ENCODE measurements at regions not wholly inside any gene's neighbourhood (a gene's known extent, or its start where the extent isn't known, plus 50 kb on each side); places are given as distances from the start of the nearest gene placed in this dataset.

DNA sequence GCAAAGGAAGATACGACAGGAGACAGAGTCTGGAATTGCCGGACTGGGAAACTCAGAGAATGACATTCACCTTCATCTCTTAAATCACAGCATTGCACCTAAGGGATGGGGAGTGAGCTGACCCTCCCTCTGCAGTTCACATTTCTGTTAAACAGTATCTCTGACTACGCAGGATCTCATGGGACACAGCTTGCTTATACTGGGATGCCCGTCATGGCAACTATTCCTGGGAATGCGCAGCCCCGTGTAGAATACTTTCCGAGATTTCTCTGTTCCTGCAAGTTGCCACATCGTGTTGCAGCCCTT lies 232.5 kb upstream of the HES1 start:
- TF ChIP-seq Cebpa-rat (IDR thresholded peaks at IDR 0.05), result no peak

DNA sequence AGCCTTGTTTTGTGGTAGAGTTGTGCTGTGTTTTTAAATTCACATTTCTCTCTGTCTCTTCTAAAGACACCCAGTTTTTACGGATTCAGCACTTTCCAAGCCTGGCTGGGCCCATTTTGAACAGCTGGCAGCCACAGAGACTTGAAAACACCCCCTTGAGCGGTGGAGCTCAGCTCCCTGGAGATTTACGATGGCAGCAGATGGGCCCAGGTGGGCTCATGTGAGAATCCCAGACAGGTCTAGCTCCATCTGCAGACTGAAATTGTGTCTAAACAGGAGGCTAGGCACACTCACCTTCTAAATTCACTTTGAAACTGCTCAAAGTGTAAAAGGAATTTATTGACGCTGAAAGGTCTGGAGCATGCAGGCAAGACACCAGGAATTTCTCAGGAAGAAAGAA lies 232.0 kb upstream of the HES1 start:
- peak overlapping the region; percentile 43 for H3K4me2 ChIP-seq
- no peak overlapping the region; the same call in 1 of the 2 replicates for H3K9ac ChIP-seq
- no peak overlapping the region for H3K27ac ChIP-seq
- no peaks in the 10 kb centered on the region for H3K36me3 ChIP-seq
- H3K4me3 ChIP-seq, result no peak overlapping the region
- peaks cover 13% of the 10 kb centered on the region; the same call in 1 of the 2 replicates for H3K9me3 ChIP-seq
- no peaks in the 10 kb centered on the region for H4K20me1 ChIP-seq
- no peak for TF ChIP-seq Cebpa-rat (IDR thresholded peaks at IDR 0.05)
- no peaks in the 10 kb centered on the region for H3K27me3 ChIP-seq
- H3K4me1 ChIP-seq, result peaks cover 34% of the 10 kb centered on the region

More for the DNA sequence above, 232.5 kb upstream of the HES1 start:
- Histone ChIP-seq H3K4me2 (peak overlapping the region; percentile 43), H3K9me3 (peaks cover 8% of the 10 kb centered on the region; the same call in 1 of the 2 replicates), H3K9ac (no peak overlapping the region), H3K36me3 (no peaks in the 10 kb centered on the region), H3K4me1 (peaks cover 36% of the 10 kb centered on the region), H3K4me3 (no peak overlapping the region), H3K27me3 (no peaks in the 10 kb centered on the region), H3K27ac (no peak overlapping the region), H4K20me1 (no peaks in the 10 kb centered on the region)

DNA sequence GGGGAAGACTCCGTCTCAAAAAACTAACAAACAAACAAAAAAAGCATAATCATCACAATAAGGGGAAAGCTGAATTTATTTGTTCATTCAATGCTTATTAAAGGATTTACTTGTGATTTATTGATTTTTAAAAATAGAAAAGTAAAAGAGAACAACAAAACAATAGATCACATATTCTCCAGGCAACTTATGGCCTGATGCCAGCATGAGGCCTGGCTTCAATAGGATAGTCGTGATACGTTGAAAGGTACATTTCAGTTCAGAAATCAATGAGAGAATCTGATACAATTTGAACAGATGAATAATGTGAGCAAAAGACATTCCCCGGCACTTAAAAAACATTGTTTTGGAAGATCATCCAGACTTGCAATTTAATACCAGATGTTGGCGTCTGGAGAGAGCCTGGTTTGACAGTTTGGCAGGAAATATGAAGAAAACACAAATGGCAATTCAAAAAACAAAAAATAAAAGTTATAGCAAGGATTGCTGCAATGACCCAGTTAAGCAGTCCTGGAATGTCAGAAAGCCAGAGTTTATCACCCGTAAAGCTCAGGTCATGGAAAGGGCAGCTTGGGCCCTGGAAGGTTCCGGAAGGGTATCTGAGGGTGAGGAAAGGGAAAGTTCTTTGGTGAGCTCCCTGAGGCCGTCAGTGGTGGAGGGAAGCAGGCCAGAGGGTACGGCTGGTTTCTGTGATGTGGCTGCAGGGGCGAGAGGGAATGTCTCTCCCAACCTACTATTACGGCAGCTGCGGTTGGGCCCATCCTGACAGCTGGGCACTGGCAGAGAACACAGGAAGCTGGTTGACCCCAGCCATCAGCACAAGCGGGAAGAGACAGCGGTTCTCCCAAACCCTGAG lies 230.2 kb upstream of the HES1 start:
- H3K9ac ChIP-seq, result no peak overlapping the region; the same call in 1 of the 2 replicates
- TF ChIP-seq Cebpa-rat (IDR thresholded peaks at IDR 0.05), result no peak
- H3K4me2 ChIP-seq, result peak overlapping the region; percentile 68
- no peaks in the 10 kb centered on the region for H4K20me1 ChIP-seq
- H3K4me3 ChIP-seq, result no peak overlapping the region
- H3K27me3 ChIP-seq, result no peaks in the 10 kb centered on the region
- no peaks in the 10 kb centered on the region for H3K36me3 ChIP-seq
- peaks cover 34% of the 10 kb centered on the region for H3K4me1 ChIP-seq
- H3K9me3 ChIP-seq, result peaks cover 13% of the 10 kb centered on the region; the same call in 1 of the 2 replicates
- no peak overlapping the region for H3K27ac ChIP-seq

DNA sequence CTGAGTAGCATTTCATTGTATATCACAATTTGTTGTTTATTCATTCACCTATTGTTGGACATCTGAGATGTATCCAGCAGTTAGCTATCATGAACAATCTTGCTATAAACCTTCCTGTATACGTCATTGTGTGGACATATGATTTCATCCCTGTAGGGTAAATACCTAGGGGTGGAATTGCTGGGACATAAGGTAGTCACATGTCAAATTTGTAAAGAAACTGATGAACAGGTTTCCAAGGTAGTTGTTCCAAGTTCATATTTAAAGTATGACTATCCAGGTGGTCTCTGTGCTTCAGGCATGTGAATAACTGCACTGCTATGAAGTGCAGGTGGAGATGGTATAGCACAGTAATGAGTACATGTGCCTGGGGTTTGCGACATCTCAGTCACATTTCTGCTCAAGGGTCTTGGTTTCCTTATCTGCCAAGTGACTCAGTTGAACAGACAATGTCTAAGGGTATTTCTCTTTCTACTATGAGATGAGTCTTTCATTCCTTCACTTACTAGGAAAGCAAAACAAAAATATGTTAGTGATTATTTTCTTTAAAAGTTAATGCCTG lies 229.0 kb upstream of the HES1 start:
- no peaks in the 10 kb centered on the region for H3K27me3 ChIP-seq
- H3K4me1 ChIP-seq, result peaks cover 34% of the 10 kb centered on the region
- no peak overlapping the region for H3K9ac ChIP-seq
- TF ChIP-seq Cebpa-rat (IDR thresholded peaks at IDR 0.05), result no peak
- no peaks in the 10 kb centered on the region for H4K20me1 ChIP-seq
- H3K9me3 ChIP-seq, result peaks cover 13% of the 10 kb centered on the region; the same call in 1 of the 2 replicates
- peak overlapping the region; percentile 68; the same call in 1 of the 2 replicates for H3K4me2 ChIP-seq
- no peaks in the 10 kb centered on the region for H3K36me3 ChIP-seq
- H3K27ac ChIP-seq, result no peak overlapping the region
- no peak overlapping the region for H3K4me3 ChIP-seq

DNA sequence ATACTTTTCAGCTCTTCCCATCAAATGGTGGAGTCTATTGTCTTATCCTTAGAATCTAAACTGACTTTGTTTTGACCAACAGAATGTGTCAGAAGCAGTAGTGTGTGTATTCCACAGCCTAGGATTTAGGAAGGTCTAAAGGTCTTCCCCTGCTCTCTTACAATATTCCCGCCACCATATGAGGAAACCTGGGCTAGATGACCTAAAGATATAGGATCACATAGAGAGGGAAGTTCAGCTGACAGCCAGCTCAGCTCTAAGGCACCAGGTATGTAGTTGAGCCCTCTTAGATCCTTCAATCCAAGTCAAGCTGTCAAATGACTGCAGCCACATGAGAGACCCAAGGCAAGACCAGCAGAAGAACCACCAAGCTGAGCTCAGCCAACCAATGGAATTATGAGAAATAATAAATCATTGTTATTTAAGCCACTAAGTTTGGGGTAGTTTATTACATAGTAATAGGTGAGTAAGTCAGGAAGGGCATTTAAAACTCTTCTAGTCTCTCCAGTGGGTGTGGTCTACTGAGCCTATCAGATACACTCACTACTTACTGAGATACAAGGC lies 227.7 kb upstream of the HES1 start:
- Histone ChIP-seq H3K4me3 (no peak overlapping the region), H3K4me1 (peaks cover 34% of the 10 kb centered on the region), H3K4me2 (no peak overlapping the region), H3K9ac (no peak overlapping the region), H3K27ac (no peak overlapping the region), H3K9me3 (peaks cover 13% of the 10 kb centered on the region; the same call in 1 of the 2 replicates), H3K36me3 (no peaks in the 10 kb centered on the region), H3K27me3 (no peaks in the 10 kb centered on the region), H4K20me1 (no peaks in the 10 kb centered on the region)
- no peak for TF ChIP-seq Cebpa-rat (IDR thresholded peaks at IDR 0.05)

DNA sequence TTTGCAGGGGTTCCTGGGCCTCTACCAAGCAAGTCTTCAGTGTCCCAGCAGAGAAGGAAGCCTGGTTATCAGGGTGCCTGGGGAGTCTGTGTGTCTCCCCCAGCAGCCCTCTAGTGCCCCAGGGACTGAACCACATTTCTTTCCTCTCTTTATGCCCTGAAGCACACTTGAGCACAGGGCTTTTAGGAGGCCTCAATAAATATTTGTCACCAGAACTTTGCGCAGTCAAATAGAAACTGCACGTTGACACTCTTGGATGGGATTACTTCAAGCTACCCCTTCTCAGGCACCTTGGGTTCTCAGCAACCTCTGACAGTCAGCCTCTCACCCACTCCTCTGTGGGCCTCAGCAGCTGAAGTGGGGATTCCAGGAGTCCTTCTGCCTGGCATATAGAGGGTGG lies 226.6 kb upstream of the HES1 start:
- H3K4me2 ChIP-seq, result no peak overlapping the region
- peaks cover 13% of the 10 kb centered on the region; the same call in 1 of the 2 replicates for H3K9me3 ChIP-seq
- H3K4me1 ChIP-seq, result peaks cover 23% of the 10 kb centered on the region
- H4K20me1 ChIP-seq, result no peaks in the 10 kb centered on the region
- H3K27ac ChIP-seq, result no peak overlapping the region
- no peak for TF ChIP-seq Cebpa-rat (IDR thresholded peaks at IDR 0.05)
- H3K4me3 ChIP-seq, result no peak overlapping the region
- H3K36me3 ChIP-seq, result no peaks in the 10 kb centered on the region
- no peaks in the 10 kb centered on the region for H3K27me3 ChIP-seq
- no peak overlapping the region for H3K9ac ChIP-seq

DNA sequence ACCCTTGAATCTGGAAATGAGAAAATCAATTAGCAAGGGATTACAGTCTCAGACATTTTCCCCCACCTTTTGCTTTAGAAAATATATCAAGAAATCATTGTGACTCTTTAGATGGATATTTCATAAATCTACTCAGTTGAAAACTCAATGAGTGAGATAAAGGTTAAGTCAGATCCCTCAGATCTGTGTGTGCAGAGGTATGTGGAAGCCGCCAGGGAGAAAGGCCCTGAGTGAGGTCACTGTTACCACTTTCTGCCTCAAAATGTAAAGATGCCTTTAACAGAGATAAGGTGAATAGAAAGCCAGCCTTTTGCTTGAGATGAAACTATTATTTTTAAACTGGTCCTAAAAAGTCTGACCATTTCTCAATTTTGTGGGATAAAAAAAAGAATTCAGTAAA lies 225.6 kb upstream of the HES1 start:
- no peak overlapping the region for H3K9ac ChIP-seq
- H3K4me1 ChIP-seq, result peaks cover 14% of the 10 kb centered on the region
- no peak overlapping the region for H3K27ac ChIP-seq
- no peak overlapping the region for H3K4me2 ChIP-seq
- no peak for TF ChIP-seq Cebpa-rat (IDR thresholded peaks at IDR 0.05)
- no peaks in the 10 kb centered on the region for H3K27me3 ChIP-seq
- no peaks in the 10 kb centered on the region for H3K36me3 ChIP-seq
- no peak overlapping the region for H3K4me3 ChIP-seq
- no peaks in the 10 kb centered on the region for H4K20me1 ChIP-seq
- peaks cover 13% of the 10 kb centered on the region; the same call in 1 of the 2 replicates for H3K9me3 ChIP-seq

DNA sequence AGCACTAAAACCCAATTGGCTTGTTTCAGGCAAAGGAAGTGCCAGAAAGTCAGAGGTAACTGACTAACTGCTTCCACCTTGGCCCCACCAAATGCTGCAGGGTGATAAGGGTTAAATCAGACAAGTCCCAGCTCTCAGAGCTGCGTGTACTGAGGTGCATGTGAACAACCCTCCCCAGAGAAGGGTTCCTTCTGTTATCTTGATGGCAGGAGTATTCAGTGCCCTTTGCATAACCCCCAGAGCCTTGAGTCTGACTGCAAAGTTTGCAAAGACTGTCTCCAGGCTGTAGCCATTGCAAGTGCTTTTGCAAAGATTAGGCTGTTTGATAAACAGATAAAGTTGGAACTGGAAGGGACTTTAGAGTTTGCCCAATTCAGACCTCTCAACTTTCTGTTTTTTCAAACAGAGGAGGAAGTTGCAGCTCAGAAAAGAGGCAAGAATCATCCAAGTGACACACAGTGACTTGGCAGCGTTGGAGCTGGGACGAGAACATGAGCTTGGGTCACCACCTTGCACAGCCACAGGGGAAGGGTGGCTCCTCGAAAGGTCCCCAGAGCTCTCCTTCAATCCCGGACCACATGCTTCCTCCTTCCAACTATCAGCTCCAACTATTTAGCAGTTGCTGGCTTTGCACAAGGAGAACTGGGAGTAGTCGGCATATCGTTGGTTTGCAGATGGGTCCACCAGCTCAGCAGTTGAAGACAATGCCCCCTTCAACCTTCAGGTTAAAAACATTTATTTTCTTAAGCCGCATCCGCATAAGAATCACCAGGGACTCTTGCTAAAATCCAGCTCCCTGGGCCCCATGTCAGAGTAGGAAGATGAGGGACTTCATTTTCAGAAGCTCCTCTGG lies 224.8 kb upstream of the HES1 start:
- Histone ChIP-seq H3K27me3 (no peaks in the 10 kb centered on the region), H4K20me1 (no peaks in the 10 kb centered on the region), H3K9ac (no peak overlapping the region), H3K4me1 (peaks cover 6% of the 10 kb centered on the region), H3K27ac (no peak overlapping the region), H3K9me3 (peaks cover 13% of the 10 kb centered on the region; the same call in 1 of the 2 replicates), H3K4me3 (no peak overlapping the region), H3K4me2 (no peak overlapping the region), H3K36me3 (no peaks in the 10 kb centered on the region)
- TF ChIP-seq Cebpa-rat (IDR thresholded peaks at IDR 0.05), result no peak

DNA sequence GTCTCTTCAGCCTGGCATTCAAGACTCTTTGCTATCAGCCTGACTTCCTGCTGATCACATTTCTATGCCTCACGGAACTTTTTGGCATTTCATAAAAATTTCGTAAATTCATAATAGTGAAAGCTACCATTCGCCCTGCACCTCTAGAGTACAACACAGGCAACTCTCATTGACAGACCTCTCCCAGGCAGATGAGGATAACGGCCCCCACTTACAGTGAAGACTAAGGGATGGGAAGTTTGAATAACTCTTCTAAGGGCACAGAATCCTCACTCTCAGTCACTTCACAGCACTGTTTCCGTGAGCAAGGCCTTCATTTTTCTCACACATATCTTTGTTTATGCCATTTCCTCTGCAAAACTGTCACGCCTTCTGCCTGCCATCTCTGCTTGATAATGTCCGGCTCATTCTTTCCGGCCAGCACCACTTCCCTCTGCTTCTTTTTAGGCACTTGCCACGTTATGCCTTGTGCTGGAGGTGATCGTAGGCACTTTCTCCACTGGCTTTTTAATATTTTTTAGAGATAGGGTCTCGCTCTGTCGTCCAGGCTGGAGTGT lies 224.1 kb upstream of the HES1 start:
- no peaks in the 10 kb centered on the region for H4K20me1 ChIP-seq
- peaks cover 13% of the 10 kb centered on the region; the same call in 1 of the 2 replicates for H3K9me3 ChIP-seq
- H3K4me3 ChIP-seq, result no peak overlapping the region
- TF ChIP-seq Cebpa-rat (IDR thresholded peaks at IDR 0.05), result no peak
- no peaks in the 10 kb centered on the region for H3K4me1 ChIP-seq
- no peak overlapping the region for H3K4me2 ChIP-seq
- no peak overlapping the region for H3K27ac ChIP-seq
- no peaks in the 10 kb centered on the region for H3K27me3 ChIP-seq
- H3K36me3 ChIP-seq, result no peaks in the 10 kb centered on the region
- H3K9ac ChIP-seq, result no peak overlapping the region

Data from BLaER1 (cell line).